ENCODE measurements at regions not wholly inside any gene's neighbourhood (a gene's known extent, or its start where the extent isn't known, plus 50 kb on each side); places are given as distances from the start of the nearest gene placed in this dataset.

DNA sequence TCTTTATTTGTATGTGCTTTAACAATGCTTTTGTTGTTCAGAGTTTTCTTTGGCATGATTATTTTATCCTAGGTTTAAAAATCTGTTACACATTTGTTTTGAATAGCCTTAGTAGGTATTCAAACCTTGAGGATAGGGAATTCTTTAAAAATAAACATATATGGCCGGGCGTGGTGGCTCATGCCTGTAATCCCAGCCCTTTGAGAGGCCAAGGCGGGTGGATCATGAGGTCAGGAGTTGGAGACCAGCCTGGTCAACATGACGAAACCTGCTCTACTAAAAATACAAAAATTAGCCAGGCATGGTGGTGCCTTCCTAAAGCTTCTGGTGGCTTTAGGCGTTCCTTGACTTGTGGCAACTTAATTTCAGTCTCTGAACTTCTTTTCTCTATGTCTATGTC lies 743.3 kb upstream of the EPHA6 start:
- intact Hi-C loops (cut with DNase I), result no loop called here
- peak; percentile 27 for ATAC-seq (ENCODE audit: poor library complexity)
- DNase-seq, result peak; percentile 47

DNA sequence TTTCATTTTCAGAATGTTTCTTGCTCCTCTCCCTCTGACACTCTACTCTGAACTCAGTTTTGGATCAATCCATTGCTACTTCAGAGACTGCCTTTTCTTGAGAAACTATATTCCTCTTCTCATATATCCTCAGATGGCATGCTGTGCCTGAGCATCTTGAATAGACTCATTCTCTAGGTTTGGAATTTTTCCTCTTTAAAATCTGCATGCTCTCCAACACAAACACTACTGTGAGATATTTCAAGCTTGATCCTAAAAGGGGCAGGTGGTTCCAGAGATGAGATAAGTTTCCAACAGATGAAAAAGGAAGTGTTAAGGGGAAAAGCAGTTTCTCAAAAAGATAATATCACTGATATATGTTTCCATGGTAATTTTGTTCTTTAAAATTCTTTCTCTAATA lies 742.2 kb upstream of the EPHA6 start:
- intact Hi-C loops (cut with DNase I), result no loop called here
- no peak for DNase-seq
- ATAC-seq (ENCODE audit: poor library complexity), result no peak

DNA sequence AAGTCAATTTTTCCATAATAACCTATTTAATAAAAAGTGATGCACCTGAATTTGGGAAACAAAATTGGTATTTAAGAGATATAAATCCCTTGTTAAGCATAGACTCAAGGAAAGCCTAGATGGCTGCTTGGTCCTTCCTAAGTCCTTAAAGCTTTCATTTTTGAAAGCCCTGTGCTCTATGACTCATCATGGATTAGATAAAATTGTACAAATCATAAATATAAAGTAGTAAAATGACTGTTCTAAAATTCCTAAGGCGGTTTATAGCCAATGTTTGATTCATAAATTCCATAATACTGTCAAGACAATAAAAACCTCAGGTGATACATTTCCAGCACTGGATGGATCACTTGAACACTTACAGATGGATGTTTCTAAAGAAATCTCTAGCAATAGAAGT lies 730.8 kb upstream of the EPHA6 start:
- intact Hi-C loops (cut with DNase I), result no loop called here
- DNase-seq (no peak), ATAC-seq (ENCODE audit: poor library complexity) (no peak)

DNA sequence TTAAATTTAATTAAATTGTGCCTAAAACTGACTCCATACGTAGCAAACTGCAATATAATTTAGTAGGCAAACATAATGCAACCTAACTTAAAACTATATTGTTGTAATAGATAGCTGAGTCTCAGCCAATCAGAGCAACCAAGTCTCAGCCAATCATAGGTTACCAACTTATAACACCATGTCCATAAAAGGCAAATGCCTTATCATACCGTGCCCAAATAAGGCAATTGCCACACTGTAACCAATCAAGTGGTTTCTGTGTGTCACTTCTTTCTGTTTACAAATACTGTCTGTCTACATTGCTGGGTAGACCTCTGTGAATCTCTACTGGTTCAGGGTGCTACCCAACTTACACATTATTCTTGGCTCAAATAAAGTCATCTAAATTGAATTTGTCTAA lies 728.4 kb upstream of the EPHA6 start:
- ATAC-seq (ENCODE audit: poor library complexity) (no peak), DNase-seq (no peak)
- intact Hi-C loops (cut with DNase I), result no loop called here

DNA sequence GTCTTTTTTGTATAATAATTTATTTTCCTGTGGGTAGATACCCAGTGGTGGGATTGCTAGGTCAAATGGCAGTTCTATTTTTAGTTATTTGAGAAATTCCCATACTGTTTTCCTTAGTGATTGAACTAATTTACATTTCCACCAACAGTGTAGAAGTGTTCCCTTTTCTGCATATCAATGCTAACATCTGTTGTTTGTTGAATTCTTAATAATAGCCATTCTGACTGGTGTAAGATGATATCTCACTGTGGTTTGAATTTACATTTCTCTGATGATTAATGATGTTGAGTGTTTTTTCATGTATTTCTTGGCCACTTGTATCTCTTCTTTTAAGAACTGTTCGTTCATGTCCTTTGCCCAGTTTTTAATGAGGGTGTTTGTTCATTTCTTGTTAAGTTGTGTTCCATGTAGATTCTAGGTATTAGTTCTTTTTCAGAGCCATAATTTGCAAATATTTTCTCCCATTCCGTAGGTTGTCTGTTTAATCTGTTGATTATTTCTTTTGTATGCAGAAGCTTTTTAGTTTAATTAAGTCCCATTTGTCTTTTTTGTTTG lies 713.3 kb upstream of the EPHA6 start:
- intact Hi-C loops (cut with DNase I), result no loop called here
- ATAC-seq (ENCODE audit: poor library complexity) (no peak), DNase-seq (no peak)

DNA sequence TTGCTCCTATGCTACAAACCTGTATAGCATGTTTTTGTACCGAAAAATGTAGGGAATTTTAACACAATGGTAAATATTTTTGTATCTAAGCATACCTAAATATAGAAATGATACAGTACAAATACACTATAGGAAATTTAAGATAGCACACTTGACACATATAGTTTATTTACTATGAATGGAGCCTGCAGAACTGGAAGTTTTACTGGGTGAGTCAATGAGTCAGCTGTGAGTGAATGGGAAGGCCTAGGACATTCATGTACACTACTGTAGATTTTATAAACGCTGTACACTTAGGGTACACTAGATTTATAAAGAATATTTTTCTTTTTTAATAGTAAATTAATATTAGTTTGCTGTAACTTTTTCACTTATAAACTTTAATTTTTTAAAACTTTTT lies 707.7 kb upstream of the EPHA6 start:
- intact Hi-C loops (cut with DNase I), result no loop called here
- DNase-seq, result no peak
- no peak for ATAC-seq (ENCODE audit: poor library complexity)
